HG03280 (cell line): ENCODE measurements at regions not wholly inside any gene's neighbourhood (a gene's known extent, or its start where the extent isn't known, plus 50 kb on each side); places are given as distances from the start of the nearest gene placed in this dataset.
"Not testable (repeated sequence)": the region's sequence is repeated elsewhere in the genome, so short reads cannot be mapped to it uniquely, and the experiment has no call there.

Source experiments
- ATAC-seq: cut with Tn5 transposase; IDR thresholded peaks from one replicate; pipeline ENCODE4 v1.9.1; 2021; ENCODE audit warnings: mild to moderate bottlenecking, moderate library complexity; ENCODE audit not compliant: unreplicated experiment

GRCh38 chr1:187038784-187039183 is 210.0 kb downstream of the PLA2G4A start:
- ATAC-seq = no peak

- ATAC-seq = no peak
Measured at GRCh38 chr1:187041104-187041503, 212.4 kb downstream of the PLA2G4A start.

- ATAC-seq = no peak
Measured at GRCh38 chr1:187042538-187042937, 213.8 kb downstream of the PLA2G4A start.

- not testable (repeated sequence) for ATAC-seq
Measured at GRCh38 chr1:187043433-187043832, 214.7 kb downstream of the PLA2G4A start.

GRCh38 chr1:187044411-187044810 is 215.7 kb downstream of the PLA2G4A start:
- no peak for ATAC-seq

GRCh38 chr1:187045371-187045770 is 216.6 kb downstream of the PLA2G4A start:
- ATAC-seq = no peak

GRCh38 chr1:187046293-187046692 is 217.5 kb downstream of the PLA2G4A start:
- ATAC-seq = no peak

- ATAC-seq = no peak
Measured at GRCh38 chr1:187047298-187047697, 218.5 kb downstream of the PLA2G4A start.

GRCh38 chr1:187051618-187052232 is 223.0 kb downstream of the PLA2G4A start:
- peak; percentile 81 for ATAC-seq

- no peak for ATAC-seq
Measured at GRCh38 chr1:187053876-187054275, 225.1 kb downstream of the PLA2G4A start.

GRCh38 chr1:187054862-187055757 is 226.4 kb downstream of the PLA2G4A start:
- ATAC-seq = no peak

- ATAC-seq = no peak
Measured at GRCh38 chr1:187063271-187063670, 234.5 kb downstream of the PLA2G4A start.

- no peak for ATAC-seq
Measured at GRCh38 chr1:187067160-187067559, 238.4 kb downstream of the PLA2G4A start.

- ATAC-seq = no peak
Measured at GRCh38 chr1:187070076-187070475, 241.3 kb downstream of the PLA2G4A start.

GRCh38 chr1:187072262-187073034 is 243.7 kb downstream of the PLA2G4A start:
- peak; percentile 70 for ATAC-seq

GRCh38 chr1:187073035-187073560 is 244.3 kb downstream of the PLA2G4A start:
- peak; percentile 29 for ATAC-seq

- ATAC-seq = not testable (repeated sequence)
Measured at GRCh38 chr1:187073634-187074245, 245.0 kb downstream of the PLA2G4A start.

GRCh38 chr1:187074445-187075048 is 245.8 kb downstream of the PLA2G4A start:
- no peak for ATAC-seq

- no peak for ATAC-seq
Measured at GRCh38 chr1:187076922-187077321, 248.2 kb downstream of the PLA2G4A start.

- ATAC-seq = no peak
Measured at GRCh38 chr1:187078321-187078720, 249.6 kb downstream of the PLA2G4A start.
